CD14-positive monocyte (primary cell): ENCODE measurements at regions not wholly inside any gene's neighbourhood (a gene's known extent, or its start where the extent isn't known, plus 50 kb on each side); places are given as distances from the start of the nearest gene placed in this dataset.

ENCODE experiments used
- DNase-seq, 3 donors: peaks; one replicate each; pipeline ENCODE4 v3.0.0-alpha.2; 2011 to 2022
- H2AFZ ChIP-seq: 2 replicates; pipeline ENCODE4 v1.6.0; 2012; ENCODE audit warnings: mild to moderate bottlenecking, low read depth, low read length, inconsistent platforms; ENCODE audit not compliant: insufficient read depth, poor library complexity, severe bottlenecking
- H3K27ac ChIP-seq, 2 donors: 1 replicate in 1 of 2; 2 replicates in 1 of 2; pipeline ENCODE4 v1.5.1; 2012 to 2013; ENCODE audit warnings: low read length in 2 of 2, control low read depth in 1 of 2, inconsistent platforms in 1 of 2, low read depth in 1 of 2, mild to moderate bottlenecking in 1 of 2
- H3K27me3 ChIP-seq, 2 donors: one replicate each; pipeline versions ENCODE4 v1.6.0 to v1.6.1; 2011 to 2013; ENCODE audit warnings: low read length in 2 of 2; ENCODE audit not compliant: control insufficient read depth in 2 of 2, insufficient read depth in 2 of 2
- H3K36me3 ChIP-seq, 2 donors: replicated peaks in 1 of 2; 1 replicate in 1 of 2; 2 replicates in 1 of 2; pipeline versions ENCODE4 v1.5.1 to v1.6.1; 2012 to 2013; ENCODE audit warnings: low read length in 2 of 2, control low read depth in 1 of 2, inconsistent platforms in 1 of 2, mild to moderate bottlenecking in 1 of 2; ENCODE audit not compliant: insufficient read depth in 2 of 2, control insufficient read depth in 1 of 2
- H3K4me1 ChIP-seq, 2 donors: 1 replicate in 1 of 2; 2 replicates in 1 of 2; pipeline versions ENCODE4 v1.5.1 to v1.6.1; 2012 to 2013; ENCODE audit warnings: low read length in 2 of 2, control low read depth in 1 of 2, inconsistent platforms in 1 of 2, mild to moderate bottlenecking in 1 of 2, moderate library complexity in 1 of 2; ENCODE audit not compliant: insufficient read depth in 2 of 2, control insufficient read depth in 1 of 2
- H3K4me2 ChIP-seq: replicated peaks from 2 replicates; pipeline ENCODE3; 2012; ENCODE audit warnings: low read length, moderate library complexity, mild to moderate bottlenecking; ENCODE audit not compliant: poor library complexity, severe bottlenecking; ENCODE audit errors: extremely low read depth
- H3K4me3 ChIP-seq, 3 experiments: fragments of 200-600 bp in 1 of 3; sonication (generic) in 1 of 3; replicated peaks in 1 of 3; 1 replicate in 2 of 3; 2 replicates in 1 of 3; pipeline ENCODE4 v1.5.1; 2011 to 2013; ENCODE audit warnings: low read length in 3 of 3, mild to moderate bottlenecking in 3 of 3, control low read depth in 2 of 3, low read depth in 2 of 3, inconsistent platforms in 1 of 3, moderate library complexity in 1 of 3
- H3K79me2 ChIP-seq: 2 replicates; pipeline ENCODE4 v1.6.0; 2012; ENCODE audit warnings: mild to moderate bottlenecking, control low read depth, inconsistent platforms, low read length, moderate library complexity; ENCODE audit not compliant: insufficient read depth
- H3K9ac ChIP-seq: 2 replicates; pipeline ENCODE4 v1.6.0; 2017; ENCODE audit warnings: low read length, mild to moderate bottlenecking; ENCODE audit not compliant: insufficient read depth, poor library complexity, severe bottlenecking
- H3K9me3 ChIP-seq, 2 donors: replicated peaks in 1 of 2; 1 replicate in 1 of 2; 2 replicates in 1 of 2; pipeline versions ENCODE4 v1.5.1 to v1.6.1; 2012 to 2013; ENCODE audit warnings: low read length in 2 of 2, control low read depth in 1 of 2; ENCODE audit not compliant: control insufficient read depth in 1 of 2, insufficient read depth in 1 of 2
- H4K20me1 ChIP-seq: 2 replicates; pipeline ENCODE4 v1.6.0; 2012; ENCODE audit warnings: mild to moderate bottlenecking, low read length, control low read depth, moderate library complexity; ENCODE audit not compliant: insufficient read depth
- H3K27ac Mint-ChIP-seq, 7 donors: one replicate each; pipeline ENCODE4 v1.8.0; 2020; ENCODE audit warnings: mild to moderate bottlenecking in 7 of 7, mixed read lengths in 7 of 7, moderate library complexity in 6 of 7, inconsistent platforms in 2 of 7
- H3K27me3 Mint-ChIP-seq, 3 donors: one replicate each; pipeline ENCODE4 v1.8.0; 2021 to 2022; ENCODE audit warnings: low read depth in 3 of 3, mild to moderate bottlenecking in 3 of 3, mixed read lengths in 3 of 3, moderate library complexity in 3 of 3, inconsistent platforms in 1 of 3
- H3K36me3 Mint-ChIP-seq, 2 donors: one replicate each; pipeline ENCODE4 v1.8.0; 2020; ENCODE audit warnings: mixed read lengths in 2 of 2, inconsistent platforms in 1 of 2, mild to moderate bottlenecking in 1 of 2
- H3K4me1 Mint-ChIP-seq: one replicate; pipeline ENCODE4 v1.8.0; 2020; ENCODE audit warnings: mild to moderate bottlenecking, mixed read lengths
- H3K4me3 Mint-ChIP-seq, 2 donors: one replicate each; pipeline ENCODE4 v1.8.0; 2020; ENCODE audit warnings: mild to moderate bottlenecking in 2 of 2, mixed read lengths in 2 of 2, moderate library complexity in 1 of 2
- H3K9me3 Mint-ChIP-seq, 7 donors: one replicate each; pipeline ENCODE4 v1.8.0; 2020 to 2022; ENCODE audit warnings: mixed read lengths in 7 of 7, mild to moderate bottlenecking in 6 of 7, moderate library complexity in 6 of 7, inconsistent platforms in 2 of 7
- WGBS: methylation state at CpG from one replicate; pipeline ENCODE4 v1.1.5; 2013; ENCODE audit warnings: missing lambda C conversion rate; ENCODE audit not compliant: insufficient coverage; 5-methylcytosine and 5-hydroxymethylcytosine counted together
- intact Hi-C, 2 donors: fragments of 100-400 bp; cut with micrococcal nuclease; formaldehyde crosslinking; loops; one replicate each; pipeline versions ENCODE4 v1.15.0 to v1.15.1; 2023
- TF ChIP-seq, protein P1 (sequence below): fragments of 200-600 bp; IDR thresholded peaks from one replicate; pipeline ENCODE4 v1.8.0; 2022; ENCODE audit warnings: antibody characterized with exemption, mild to moderate bottlenecking

DNA sequence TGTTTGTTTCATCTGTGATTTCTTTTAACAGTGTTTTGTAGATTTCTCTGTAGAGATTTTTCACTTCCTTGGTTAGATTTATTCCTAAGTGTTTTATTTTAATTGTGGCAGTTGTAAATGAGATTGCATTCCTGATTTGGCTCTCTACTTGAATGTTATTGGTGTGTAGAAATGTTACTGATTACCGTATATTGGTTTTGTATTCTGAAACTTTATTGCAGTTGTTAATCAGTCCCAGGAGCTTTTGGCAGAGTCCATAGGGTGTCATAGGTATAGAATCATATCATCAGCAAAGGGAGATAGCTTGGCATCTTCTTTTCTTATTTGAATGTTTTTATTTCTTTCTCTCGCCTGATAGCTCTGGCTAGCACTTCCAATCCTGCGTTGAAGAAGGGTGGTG, 1386.7 kb downstream of the SLITRK5 start:
- Histone ChIP-seq H3K9me3 (peaks cover 0 to 7% of the 10 kb centered on the region in 2 donors), H3K4me2 (no peak overlapping the region), H3K79me2 (no peaks in the 10 kb centered on the region), H3K4me3 (no peak overlapping the region), H3K4me1 (no peaks in the 10 kb centered on the region), H3K9ac (no peak overlapping the region), H3K36me3 (no peaks in the 10 kb centered on the region), H3K27ac (no peak overlapping the region), H3K27me3 (no peaks in the 10 kb centered on the region), H4K20me1 (no peaks in the 10 kb centered on the region), H2AFZ (no peak overlapping the region)
- Mint-ChIP-seq H3K27me3 (no peaks in the 10 kb centered on the region), H3K27ac (no peak overlapping the region), H3K4me1 (no peaks in the 10 kb centered on the region), H3K4me3 (no peak overlapping the region), H3K36me3 (no peaks in the 10 kb centered on the region), H3K9me3 (peaks cover 0 to 11% (median 6%) of the 10 kb centered on the region in 7 donors)
- no peak for DNase-seq
- WGBS = 100% methylated on average over 2 of the region's 3 CpGs
- TF ChIP-seq, protein P1, sequence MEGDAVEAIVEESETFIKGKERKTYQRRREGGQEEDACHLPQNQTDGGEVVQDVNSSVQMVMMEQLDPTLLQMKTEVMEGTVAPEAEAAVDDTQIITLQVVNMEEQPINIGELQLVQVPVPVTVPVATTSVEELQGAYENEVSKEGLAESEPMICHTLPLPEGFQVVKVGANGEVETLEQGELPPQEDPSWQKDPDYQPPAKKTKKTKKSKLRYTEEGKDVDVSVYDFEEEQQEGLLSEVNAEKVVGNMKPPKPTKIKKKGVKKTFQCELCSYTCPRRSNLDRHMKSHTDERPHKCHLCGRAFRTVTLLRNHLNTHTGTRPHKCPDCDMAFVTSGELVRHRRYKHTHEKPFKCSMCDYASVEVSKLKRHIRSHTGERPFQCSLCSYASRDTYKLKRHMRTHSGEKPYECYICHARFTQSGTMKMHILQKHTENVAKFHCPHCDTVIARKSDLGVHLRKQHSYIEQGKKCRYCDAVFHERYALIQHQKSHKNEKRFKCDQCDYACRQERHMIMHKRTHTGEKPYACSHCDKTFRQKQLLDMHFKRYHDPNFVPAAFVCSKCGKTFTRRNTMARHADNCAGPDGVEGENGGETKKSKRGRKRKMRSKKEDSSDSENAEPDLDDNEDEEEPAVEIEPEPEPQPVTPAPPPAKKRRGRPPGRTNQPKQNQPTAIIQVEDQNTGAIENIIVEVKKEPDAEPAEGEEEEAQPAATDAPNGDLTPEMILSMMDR = no peak
- intact Hi-C loops = no loop called here

DNA sequence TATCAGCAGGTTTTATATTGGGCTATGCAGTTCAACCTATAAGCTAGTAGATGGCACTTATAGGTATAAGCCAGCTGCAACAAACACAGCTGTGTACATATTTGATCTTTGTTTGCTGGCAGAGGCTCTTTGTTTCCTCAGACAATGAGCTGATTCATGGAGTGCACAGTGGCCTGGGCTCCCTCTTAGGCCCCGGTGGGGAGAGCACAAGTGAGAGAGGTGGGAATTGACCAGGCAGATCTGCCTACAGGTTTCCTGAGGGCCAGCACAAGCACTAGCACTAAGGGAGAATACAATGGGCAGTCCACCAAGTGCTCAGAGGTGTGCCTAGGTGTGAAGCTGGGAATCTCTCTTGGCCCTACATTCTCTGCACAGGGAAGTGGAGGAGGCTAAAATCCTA, 1390.7 kb downstream of the SLITRK5 start:
- Mint-ChIP-seq H3K4me1 (peaks cover under 1% of the 10 kb centered on the region), H3K27me3 (no peaks in the 10 kb centered on the region), H3K27ac (no peak overlapping the region), H3K9me3 (peaks cover 0 to 9% (median 2%) of the 10 kb centered on the region in 7 donors), H3K4me3 (no peak overlapping the region), H3K36me3 (no peaks in the 10 kb centered on the region)
- Histone ChIP-seq H3K9ac (no peak overlapping the region), H3K9me3 (peaks cover 0 to 7% of the 10 kb centered on the region in 2 donors), H3K4me3 (no peak overlapping the region), H4K20me1 (no peaks in the 10 kb centered on the region), H3K36me3 (no peaks in the 10 kb centered on the region), H3K27ac (no peak overlapping the region), H3K4me1 (no peaks in the 10 kb centered on the region), H2AFZ (no peak overlapping the region), H3K79me2 (no peaks in the 10 kb centered on the region), H3K27me3 (no peaks in the 10 kb centered on the region), H3K4me2 (no peak overlapping the region)
- WGBS = 86% methylated on average over 1 of the region's 1 CpG
- intact Hi-C loops = no loop called here
- TF ChIP-seq, protein P1 = no peak
- DNase-seq = no peak
